HL-60 (cell line): ENCODE measurements at regions not wholly inside any gene's neighbourhood (a gene's known extent, or its start where the extent isn't known, plus 50 kb on each side); places are given as distances from the start of the nearest gene placed in this dataset.

ENCODE experiments used
- GABPA ChIP-seq: IDR thresholded peaks from 2 replicates; pipeline ENCODE4 v1.6.1; 2012; ENCODE audit warnings: low read depth
- POLR2AphosphoS5 ChIP-seq: IDR thresholded peaks from 2 replicates; pipeline ENCODE4 v1.6.1; 2012; ENCODE audit warnings: low read depth
- SPI1 ChIP-seq: IDR thresholded peaks from 2 replicates; pipeline ENCODE4 v1.6.1; 2012; ENCODE audit warnings: low read depth, mild to moderate bottlenecking, borderline replicate concordance
- TF ChIP-seq, protein P1 (sequence below): IDR thresholded peaks from one replicate; pipeline ENCODE4 v1.5.1; 2011; ENCODE audit warnings: low read length, control low read depth, inconsistent platforms; ENCODE audit not compliant: insufficient read depth
- TF ChIP-seq, protein P2 (sequence below): IDR thresholded peaks from 2 replicates; pipeline ENCODE4 v1.6.1; 2012; ENCODE audit warnings: low read depth; ENCODE audit not compliant: insufficient replicate concordance

DNA sequence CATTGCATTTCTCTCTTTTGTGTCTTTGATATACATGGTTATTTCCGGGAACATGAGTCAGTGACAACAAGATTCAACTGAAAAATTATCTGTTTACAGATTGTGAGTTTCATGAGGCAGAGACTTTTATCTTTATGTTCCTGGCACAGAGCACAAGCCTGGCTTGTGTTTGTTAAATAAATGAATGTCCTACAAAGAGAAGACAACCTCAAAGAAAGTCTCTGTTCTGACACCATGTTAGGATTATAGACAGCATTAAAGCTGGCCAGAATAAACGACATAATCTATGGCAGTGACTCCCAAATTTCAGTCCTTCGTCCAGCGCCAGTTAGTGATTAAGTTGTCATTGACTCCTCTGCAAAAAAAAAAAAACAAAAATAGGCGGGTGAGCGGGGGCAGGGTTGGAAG is 97.4 kb upstream of the DNAJC10 start:
- TF ChIP-seq, protein P1, sequence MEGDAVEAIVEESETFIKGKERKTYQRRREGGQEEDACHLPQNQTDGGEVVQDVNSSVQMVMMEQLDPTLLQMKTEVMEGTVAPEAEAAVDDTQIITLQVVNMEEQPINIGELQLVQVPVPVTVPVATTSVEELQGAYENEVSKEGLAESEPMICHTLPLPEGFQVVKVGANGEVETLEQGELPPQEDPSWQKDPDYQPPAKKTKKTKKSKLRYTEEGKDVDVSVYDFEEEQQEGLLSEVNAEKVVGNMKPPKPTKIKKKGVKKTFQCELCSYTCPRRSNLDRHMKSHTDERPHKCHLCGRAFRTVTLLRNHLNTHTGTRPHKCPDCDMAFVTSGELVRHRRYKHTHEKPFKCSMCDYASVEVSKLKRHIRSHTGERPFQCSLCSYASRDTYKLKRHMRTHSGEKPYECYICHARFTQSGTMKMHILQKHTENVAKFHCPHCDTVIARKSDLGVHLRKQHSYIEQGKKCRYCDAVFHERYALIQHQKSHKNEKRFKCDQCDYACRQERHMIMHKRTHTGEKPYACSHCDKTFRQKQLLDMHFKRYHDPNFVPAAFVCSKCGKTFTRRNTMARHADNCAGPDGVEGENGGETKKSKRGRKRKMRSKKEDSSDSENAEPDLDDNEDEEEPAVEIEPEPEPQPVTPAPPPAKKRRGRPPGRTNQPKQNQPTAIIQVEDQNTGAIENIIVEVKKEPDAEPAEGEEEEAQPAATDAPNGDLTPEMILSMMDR = no peak
- TF ChIP-seq POLR2AphosphoS5 (no peak), GABPA (no peak), SPI1 (no peak)
- TF ChIP-seq, protein P2, sequence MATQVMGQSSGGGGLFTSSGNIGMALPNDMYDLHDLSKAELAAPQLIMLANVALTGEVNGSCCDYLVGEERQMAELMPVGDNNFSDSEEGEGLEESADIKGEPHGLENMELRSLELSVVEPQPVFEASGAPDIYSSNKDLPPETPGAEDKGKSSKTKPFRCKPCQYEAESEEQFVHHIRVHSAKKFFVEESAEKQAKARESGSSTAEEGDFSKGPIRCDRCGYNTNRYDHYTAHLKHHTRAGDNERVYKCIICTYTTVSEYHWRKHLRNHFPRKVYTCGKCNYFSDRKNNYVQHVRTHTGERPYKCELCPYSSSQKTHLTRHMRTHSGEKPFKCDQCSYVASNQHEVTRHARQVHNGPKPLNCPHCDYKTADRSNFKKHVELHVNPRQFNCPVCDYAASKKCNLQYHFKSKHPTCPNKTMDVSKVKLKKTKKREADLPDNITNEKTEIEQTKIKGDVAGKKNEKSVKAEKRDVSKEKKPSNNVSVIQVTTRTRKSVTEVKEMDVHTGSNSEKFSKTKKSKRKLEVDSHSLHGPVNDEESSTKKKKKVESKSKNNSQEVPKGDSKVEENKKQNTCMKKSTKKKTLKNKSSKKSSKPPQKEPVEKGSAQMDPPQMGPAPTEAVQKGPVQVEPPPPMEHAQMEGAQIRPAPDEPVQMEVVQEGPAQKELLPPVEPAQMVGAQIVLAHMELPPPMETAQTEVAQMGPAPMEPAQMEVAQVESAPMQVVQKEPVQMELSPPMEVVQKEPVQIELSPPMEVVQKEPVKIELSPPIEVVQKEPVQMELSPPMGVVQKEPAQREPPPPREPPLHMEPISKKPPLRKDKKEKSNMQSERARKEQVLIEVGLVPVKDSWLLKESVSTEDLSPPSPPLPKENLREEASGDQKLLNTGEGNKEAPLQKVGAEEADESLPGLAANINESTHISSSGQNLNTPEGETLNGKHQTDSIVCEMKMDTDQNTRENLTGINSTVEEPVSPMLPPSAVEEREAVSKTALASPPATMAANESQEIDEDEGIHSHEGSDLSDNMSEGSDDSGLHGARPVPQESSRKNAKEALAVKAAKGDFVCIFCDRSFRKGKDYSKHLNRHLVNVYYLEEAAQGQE = no peak
